ENCODE measurements at regions not wholly inside any gene's neighbourhood (a gene's known extent, or its start where the extent isn't known, plus 50 kb on each side); places are given as distances from the start of the nearest gene placed in this dataset.
"Not testable (repeated sequence)": the region's sequence is repeated elsewhere in the genome, so short reads cannot be mapped to it uniquely, and the experiment has no call there.

- no peak for DNase-seq (ENCODE audit: low read depth)
These were observed 170.4 kb downstream of the PTPRC start for GRCh38 chr1:198809247-198809646.

- DNase-seq (ENCODE audit: low read depth) = no peak
These were observed 172.6 kb downstream of the PTPRC start for GRCh38 chr1:198811449-198811848.

GRCh38 chr1:198823626-198824025 lies 184.8 kb downstream of the PTPRC start:
- no peak for DNase-seq (ENCODE audit: low read depth)

GRCh38 chr1:198825254-198825653 lies 186.4 kb downstream of the PTPRC start:
- DNase-seq (ENCODE audit: low read depth) = no peak

- DNase-seq (ENCODE audit: low read depth) = no peak
These were observed 190.5 kb downstream of the PTPRC start for GRCh38 chr1:198829356-198829755.

GRCh38 chr1:198829944-198830343 lies 191.1 kb downstream of the PTPRC start:
- no peak for DNase-seq (ENCODE audit: low read depth)

- DNase-seq (ENCODE audit: low read depth) = no peak
These were observed 191.6 kb downstream of the PTPRC start for GRCh38 chr1:198830412-198830811.

- DNase-seq (ENCODE audit: low read depth) = no peak
These were observed 195.1 kb downstream of the PTPRC start for GRCh38 chr1:198833706-198834503.

- DNase-seq (ENCODE audit: low read depth) = no peak
These were observed 198.6 kb downstream of the PTPRC start for GRCh38 chr1:198837278-198838021.

- DNase-seq (ENCODE audit: low read depth) = no peak
These were observed 199.1 kb downstream of the PTPRC start for GRCh38 chr1:198838022-198838342.

GRCh38 chr1:198841477-198841876 lies 202.6 kb downstream of the PTPRC start:
- no peak for DNase-seq (ENCODE audit: low read depth)

GRCh38 chr1:198842686-198843085 lies 203.8 kb downstream of the PTPRC start:
- DNase-seq (ENCODE audit: low read depth) = no peak

GRCh38 chr1:198845271-198845670 lies 206.4 kb downstream of the PTPRC start:
- no peak for DNase-seq (ENCODE audit: low read depth)

- DNase-seq (ENCODE audit: low read depth) = no peak
These were observed 207.0 kb downstream of the PTPRC start for GRCh38 chr1:198845851-198846250.

- DNase-seq (ENCODE audit: low read depth) = no peak
These were observed 207.7 kb downstream of the PTPRC start for GRCh38 chr1:198846556-198846955.

GRCh38 chr1:198848206-198848605 lies 209.4 kb downstream of the PTPRC start:
- no peak for DNase-seq (ENCODE audit: low read depth)

- peak; percentile 39 for DNase-seq (ENCODE audit: low read depth)
These were observed 209.8 kb downstream of the PTPRC start for GRCh38 chr1:198848649-198849048.

GRCh38 chr1:198849093-198849492 lies 210.3 kb downstream of the PTPRC start:
- DNase-seq (ENCODE audit: low read depth) = peak; percentile 18

GRCh38 chr1:198850196-198850595 lies 211.4 kb downstream of the PTPRC start:
- DNase-seq (ENCODE audit: low read depth) = no peak

GRCh38 chr1:198850966-198851365 lies 212.1 kb downstream of the PTPRC start:
- DNase-seq (ENCODE audit: low read depth) = not testable (repeated sequence)

- no peak for DNase-seq (ENCODE audit: low read depth)
These were observed 217.8 kb downstream of the PTPRC start for GRCh38 chr1:198856601-198857000.

- DNase-seq (ENCODE audit: low read depth) = no peak
These were observed 219.2 kb downstream of the PTPRC start for GRCh38 chr1:198858033-198858432.

GRCh38 chr1:198860371-198860770 lies 221.5 kb downstream of the PTPRC start:
- DNase-seq (ENCODE audit: low read depth) = no peak

Data from myocyte (in vitro differentiated cells).